ENCODE measurements at regions not wholly inside any gene's neighbourhood (a gene's known extent, or its start where the extent isn't known, plus 50 kb on each side); places are given as distances from the start of the nearest gene placed in this dataset.

DNA sequence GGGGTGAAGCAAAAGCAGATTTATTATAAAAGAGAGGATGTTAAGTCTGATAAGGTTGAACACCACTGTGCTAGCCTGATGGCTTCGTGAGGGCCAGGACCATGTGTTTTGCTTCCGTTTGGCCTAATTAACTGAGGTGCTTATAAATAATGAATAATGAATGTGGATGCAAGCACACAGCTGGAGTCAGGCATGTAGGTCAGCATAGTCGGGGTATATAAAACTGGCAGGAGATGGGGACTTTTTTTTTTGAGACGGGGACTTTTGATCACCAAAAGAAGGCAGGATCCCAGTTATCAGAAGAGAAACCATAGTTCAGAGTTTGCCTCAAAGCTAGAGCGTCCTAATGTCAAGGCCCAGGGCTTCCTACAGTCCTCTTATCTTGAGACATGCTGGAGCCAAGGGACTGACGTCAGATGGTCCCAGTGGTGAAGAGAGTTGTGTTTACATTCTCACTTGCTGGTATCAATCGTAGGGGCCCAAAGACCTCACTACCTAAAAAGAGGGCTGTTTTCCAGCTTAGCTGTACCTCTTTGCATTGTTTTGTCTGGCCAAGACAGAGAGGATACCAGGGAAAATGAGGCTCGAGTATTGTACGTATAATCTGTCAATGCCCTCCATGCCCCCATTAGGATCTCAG, 50.4 kb downstream of the RTL9 start:
- TF ChIP-seq, protein P1, sequence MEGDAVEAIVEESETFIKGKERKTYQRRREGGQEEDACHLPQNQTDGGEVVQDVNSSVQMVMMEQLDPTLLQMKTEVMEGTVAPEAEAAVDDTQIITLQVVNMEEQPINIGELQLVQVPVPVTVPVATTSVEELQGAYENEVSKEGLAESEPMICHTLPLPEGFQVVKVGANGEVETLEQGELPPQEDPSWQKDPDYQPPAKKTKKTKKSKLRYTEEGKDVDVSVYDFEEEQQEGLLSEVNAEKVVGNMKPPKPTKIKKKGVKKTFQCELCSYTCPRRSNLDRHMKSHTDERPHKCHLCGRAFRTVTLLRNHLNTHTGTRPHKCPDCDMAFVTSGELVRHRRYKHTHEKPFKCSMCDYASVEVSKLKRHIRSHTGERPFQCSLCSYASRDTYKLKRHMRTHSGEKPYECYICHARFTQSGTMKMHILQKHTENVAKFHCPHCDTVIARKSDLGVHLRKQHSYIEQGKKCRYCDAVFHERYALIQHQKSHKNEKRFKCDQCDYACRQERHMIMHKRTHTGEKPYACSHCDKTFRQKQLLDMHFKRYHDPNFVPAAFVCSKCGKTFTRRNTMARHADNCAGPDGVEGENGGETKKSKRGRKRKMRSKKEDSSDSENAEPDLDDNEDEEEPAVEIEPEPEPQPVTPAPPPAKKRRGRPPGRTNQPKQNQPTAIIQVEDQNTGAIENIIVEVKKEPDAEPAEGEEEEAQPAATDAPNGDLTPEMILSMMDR (IDR thresholded peaks at IDR 0.05) = no peak
- H3K27me3 ChIP-seq = no peaks in the 10 kb centered on the region

DNA sequence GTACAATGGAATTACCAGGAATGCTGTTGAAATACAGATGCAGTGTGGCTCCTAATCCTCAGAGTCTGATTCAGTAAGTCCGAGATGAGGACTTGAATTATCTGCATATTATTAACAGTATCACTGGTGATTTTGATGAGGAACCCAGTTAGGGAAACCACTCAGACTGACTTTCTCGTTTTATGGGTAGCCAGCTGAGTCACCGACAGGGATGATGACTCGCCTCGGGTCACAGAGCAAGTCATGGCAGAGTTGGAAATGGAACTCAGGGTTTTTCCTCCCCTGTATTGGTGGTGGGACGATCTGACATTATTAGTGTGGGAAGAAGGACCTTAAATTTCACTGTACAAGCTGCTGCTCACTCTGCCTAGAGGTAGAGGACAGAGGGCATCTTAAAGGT, 51.3 kb downstream of the RTL9 start:
- H3K9me3 ChIP-seq = no peaks in the 10 kb centered on the region
- H3K4me3 ChIP-seq = no peak overlapping the region
- H3K27me3 ChIP-seq = no peaks in the 10 kb centered on the region
- H3K27ac ChIP-seq = no peak overlapping the region
- H3K4me1 ChIP-seq = no peaks in the 10 kb centered on the region
- TF ChIP-seq, protein P1 (IDR thresholded peaks at IDR 0.05) = no peak
- no peak for DNase-seq (ENCODE audit: low spot score)
- H3K36me3 ChIP-seq = no peaks in the 10 kb centered on the region

More for the DNA sequence above, 50.4 kb downstream of the RTL9 start:
- no peak for DNase-seq (ENCODE audit: low spot score)
- no peak overlapping the region for H3K27ac ChIP-seq
- no peaks in the 10 kb centered on the region for H3K36me3 ChIP-seq
- H3K4me3 ChIP-seq = no peak overlapping the region
- H3K4me1 ChIP-seq = no peaks in the 10 kb centered on the region
- no peaks in the 10 kb centered on the region for H3K9me3 ChIP-seq

DNA sequence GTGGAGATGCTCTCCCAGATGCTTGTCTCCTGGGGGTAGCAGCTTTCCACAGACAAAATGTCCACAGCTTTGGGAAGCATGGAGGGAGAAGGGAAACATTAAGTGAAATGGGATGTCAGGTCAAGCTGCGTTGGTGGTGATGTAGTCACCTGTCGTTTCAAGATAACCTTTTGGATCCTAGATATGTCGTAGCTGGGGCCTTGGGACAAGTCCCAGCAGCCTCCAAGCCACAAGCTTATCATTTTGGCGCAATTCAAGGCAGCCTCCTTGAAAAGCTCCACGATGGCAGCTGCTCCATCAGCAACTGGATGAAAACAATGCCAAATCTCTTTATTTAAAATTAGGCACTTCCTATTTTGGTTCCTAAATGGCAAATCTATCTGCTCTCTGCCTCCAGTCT, 52.0 kb downstream of the RTL9 start:
- TF ChIP-seq, protein P1 (IDR thresholded peaks at IDR 0.05) = no peak
- Histone ChIP-seq H3K36me3 (no peaks in the 10 kb centered on the region), H3K4me3 (no peak overlapping the region), H3K9me3 (no peaks in the 10 kb centered on the region), H3K27ac (no peak overlapping the region), H3K27me3 (no peaks in the 10 kb centered on the region), H3K4me1 (no peaks in the 10 kb centered on the region)
- DNase-seq (ENCODE audit: low spot score) = no peak

DNA sequence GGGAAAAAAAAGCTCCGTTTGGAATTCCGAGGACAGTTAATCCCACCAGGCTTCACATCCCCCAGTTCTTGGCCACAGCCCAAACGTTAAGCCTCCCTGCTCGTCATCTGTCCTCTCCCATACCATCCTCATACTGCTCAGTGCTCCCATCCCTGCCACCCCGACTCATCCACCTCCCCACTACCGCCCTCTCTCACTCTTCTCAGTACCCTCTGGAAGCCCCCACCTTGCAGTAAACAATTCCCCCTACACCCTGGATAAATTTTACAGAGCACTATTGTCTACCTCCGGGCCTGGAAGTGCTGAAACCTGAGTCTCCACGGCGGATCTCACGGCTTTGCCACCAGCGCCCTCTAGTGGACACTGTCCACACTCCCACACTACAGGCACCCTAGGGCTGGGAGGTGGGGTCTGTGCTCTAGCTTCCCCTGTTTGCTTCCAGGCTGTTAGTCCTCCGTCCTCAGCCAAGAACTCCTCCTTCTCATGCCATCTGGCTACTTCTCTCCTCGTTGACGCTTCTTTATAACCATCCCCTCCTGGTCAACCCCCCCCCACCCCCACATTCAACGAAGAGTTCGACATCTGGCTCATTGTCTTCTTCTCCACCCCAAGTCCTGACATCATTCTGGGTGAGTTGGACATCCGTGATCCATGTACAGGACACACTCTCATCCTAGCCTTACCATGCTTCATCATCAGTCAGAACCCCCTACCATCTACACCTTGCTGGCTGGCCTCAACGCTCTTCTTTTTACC, 54.5 kb downstream of the RTL9 start:
- H3K36me3 ChIP-seq = no peaks in the 10 kb centered on the region
- H3K4me3 ChIP-seq = no peak overlapping the region
- H3K27me3 ChIP-seq = no peaks in the 10 kb centered on the region
- H3K9me3 ChIP-seq = no peaks in the 10 kb centered on the region
- no peak overlapping the region for H3K27ac ChIP-seq
- no peaks in the 10 kb centered on the region for H3K4me1 ChIP-seq
- TF ChIP-seq, protein P1 (IDR thresholded peaks at IDR 0.05) = peak; percentile 77 to 88
- peak; percentile 70 for DNase-seq (ENCODE audit: low spot score)

DNA sequence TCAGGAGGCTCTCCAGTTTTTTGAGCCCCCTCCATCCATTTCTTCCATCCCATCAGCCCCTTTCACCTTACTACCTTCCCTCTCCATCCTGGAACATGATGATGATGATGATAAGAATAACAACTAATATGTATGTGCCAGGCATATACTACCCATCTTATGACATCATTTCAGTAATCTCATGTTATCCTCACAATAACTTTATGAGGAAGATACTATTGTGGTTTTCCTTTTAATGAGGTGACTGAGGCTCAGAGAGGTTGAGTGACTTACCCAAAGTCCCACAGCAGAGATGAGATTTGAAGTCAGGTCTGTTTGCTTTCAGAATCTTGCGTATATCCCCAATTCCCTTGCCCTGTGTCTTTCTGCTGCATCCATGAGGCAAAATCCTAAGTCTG, 55.1 kb downstream of the RTL9 start:
- no peak overlapping the region for H3K27ac ChIP-seq
- DNase-seq (ENCODE audit: low spot score) = no peak
- no peaks in the 10 kb centered on the region for H3K27me3 ChIP-seq
- no peaks in the 10 kb centered on the region for H3K36me3 ChIP-seq
- no peaks in the 10 kb centered on the region for H3K9me3 ChIP-seq
- no peaks in the 10 kb centered on the region for H3K4me1 ChIP-seq
- TF ChIP-seq, protein P1 (IDR thresholded peaks at IDR 0.05) = no peak
- H3K4me3 ChIP-seq = no peak overlapping the region

Data from right atrium auricular region (tissue), 2 donors.